H9 (cell line): ENCODE measurements at regions not wholly inside any gene's neighbourhood (a gene's known extent, or its start where the extent isn't known, plus 50 kb on each side); places are given as distances from the start of the nearest gene placed in this dataset.

Source experiments
- DNase-seq: peaks from one replicate; pipeline ENCODE4 v3.0.0-alpha.2; 2017
- H2AFZ ChIP-seq: one replicate; pipeline ENCODE4 v1.6.1; 2013; ENCODE audit warnings: mild to moderate bottlenecking, low read length, control low read depth, moderate library complexity
- H2AK5ac ChIP-seq: 2 replicates; pipeline ENCODE4 v1.6.1; 2013; ENCODE audit warnings: low read length, control low read depth, mixed read lengths; ENCODE audit not compliant: insufficient read length
- H2BK120ac ChIP-seq: one replicate; pipeline ENCODE4 v1.6.1; 2013; ENCODE audit warnings: low read depth, mild to moderate bottlenecking, low read length, control low read depth, inconsistent platforms; ENCODE audit not compliant: poor library complexity, severe bottlenecking
- H2BK12ac ChIP-seq: 2 replicates; pipeline ENCODE4 v1.6.1; 2013; ENCODE audit warnings: low read length, control low read depth, mixed read lengths, low read depth; ENCODE audit not compliant: insufficient read length
- H2BK15ac ChIP-seq: 2 replicates; pipeline ENCODE4 v1.6.1; 2013; ENCODE audit warnings: low read depth, low read length, control low read depth
- H2BK20ac ChIP-seq: one replicate; pipeline ENCODE4 v1.6.1; 2013; ENCODE audit warnings: low read depth, mild to moderate bottlenecking, low read length, control low read depth, inconsistent platforms; ENCODE audit not compliant: poor library complexity, severe bottlenecking
- H2BK5ac ChIP-seq: 2 replicates; pipeline ENCODE4 v1.6.1; 2013; ENCODE audit warnings: low read length, control low read depth, mixed read lengths; ENCODE audit not compliant: insufficient read length
- H3K14ac ChIP-seq: 2 replicates; pipeline ENCODE4 v1.6.1; 2013; ENCODE audit warnings: low read length, control low read depth; ENCODE audit not compliant: insufficient read depth
- H3K18ac ChIP-seq: 2 replicates; pipeline ENCODE4 v1.6.1; 2013; ENCODE audit warnings: low read depth, mild to moderate bottlenecking, mixed read lengths, low read length, control low read depth; ENCODE audit not compliant: insufficient read length
- H3K23ac ChIP-seq: 2 replicates; pipeline ENCODE4 v1.6.1; 2013; ENCODE audit warnings: low read length, control low read depth, mixed read lengths, low read depth; ENCODE audit not compliant: insufficient read length
- H3K23me2 ChIP-seq: 2 replicates; pipeline ENCODE4 v1.6.1; 2013; ENCODE audit warnings: low read depth, mild to moderate bottlenecking, mixed read lengths, low read length, control low read depth; ENCODE audit not compliant: insufficient read length, poor library complexity, severe bottlenecking
- H3K27ac ChIP-seq: 2 replicates; pipeline ENCODE4 v1.5.1; 2013; ENCODE audit warnings: low read length, control low read depth, mixed read lengths, low read depth; ENCODE audit not compliant: insufficient read length
- H3K27me3 ChIP-seq: 2 replicates; pipeline ENCODE4 v1.6.1; 2013; ENCODE audit warnings: low read length, control low read depth, inconsistent platforms; ENCODE audit not compliant: insufficient read depth
- H3K4ac ChIP-seq: 2 replicates; pipeline ENCODE4 v1.6.1; 2013; ENCODE audit warnings: low read depth, mild to moderate bottlenecking, control low read depth, inconsistent platforms, low read length, moderate library complexity
- H3K4me1 ChIP-seq: 2 replicates; pipeline ENCODE4 v1.6.1; 2013; ENCODE audit warnings: low read length, control low read depth, inconsistent platforms; ENCODE audit not compliant: insufficient read depth
- H3K4me2 ChIP-seq: 2 replicates; pipeline ENCODE4 v1.6.1; 2013; ENCODE audit warnings: low read length, control low read depth, mixed read lengths; ENCODE audit not compliant: insufficient read length, insufficient read depth
- H3K56ac ChIP-seq: 2 replicates; pipeline ENCODE4 v1.6.1; 2013; ENCODE audit warnings: low read depth, mild to moderate bottlenecking, mixed read lengths, low read length, control low read depth; ENCODE audit not compliant: insufficient read length
- H3K79me1 ChIP-seq: 2 replicates; pipeline ENCODE4 v1.6.1; 2013; ENCODE audit warnings: low read depth, mild to moderate bottlenecking, moderate library complexity, low read length, control low read depth, inconsistent platforms; ENCODE audit not compliant: insufficient read depth, poor library complexity, severe bottlenecking
- H3K79me2 ChIP-seq: 2 replicates; pipeline ENCODE4 v1.6.1; 2013; ENCODE audit warnings: low read length, control low read depth, inconsistent platforms; ENCODE audit not compliant: insufficient read depth
- H3K9ac ChIP-seq: 2 replicates; pipeline ENCODE4 v1.6.1; 2013; ENCODE audit warnings: low read length, control low read depth, mixed read lengths; ENCODE audit not compliant: insufficient read length; ENCODE audit errors: extremely low read depth
- H3K9me3 ChIP-seq: one replicate; pipeline ENCODE4 v1.6.1; 2013; ENCODE audit warnings: low read depth, low read length, inconsistent platforms; ENCODE audit not compliant: control insufficient read depth
- H3T11ph ChIP-seq: one replicate; pipeline ENCODE4 v1.6.1; 2013; ENCODE audit warnings: mild to moderate bottlenecking, low read length, control low read depth, inconsistent platforms
- H4K20me1 ChIP-seq: one replicate; pipeline ENCODE4 v1.6.1; 2013; ENCODE audit not compliant: control insufficient read depth, insufficient read length, insufficient read depth
- H4K5ac ChIP-seq: 2 replicates; pipeline ENCODE4 v1.6.1; 2013; ENCODE audit warnings: low read depth, mild to moderate bottlenecking, mixed read lengths, low read length, control low read depth; ENCODE audit not compliant: insufficient read length
- H4K8ac ChIP-seq: replicated peaks from 2 replicates; pipeline ENCODE4 v1.6.1; 2013; ENCODE audit warnings: low read length, control low read depth, mixed read lengths, low read depth; ENCODE audit not compliant: insufficient read length
- H4K91ac ChIP-seq: 2 replicates; pipeline ENCODE4 v1.6.1; 2013; ENCODE audit warnings: low read depth, mild to moderate bottlenecking, moderate library complexity, mixed read lengths, low read length, control low read depth; ENCODE audit not compliant: insufficient read length
- H3K27ac Mint-ChIP-seq, 3 experiments: 2 replicates in 2 of 3; 3 replicates in 1 of 3; pipeline ENCODE4 v1.8.0; 2020 to 2021; ENCODE audit warnings: mixed read lengths in 3 of 3, mild to moderate bottlenecking in 1 of 3, moderate library complexity in 1 of 3
- H3K27me3 Mint-ChIP-seq: 2 replicates; pipeline ENCODE4 v1.8.0; 2021; ENCODE audit warnings: low read depth, mild to moderate bottlenecking, moderate library complexity, mixed read lengths
- H3K36me3 Mint-ChIP-seq, 3 experiments: 2 replicates in 2 of 3; 3 replicates in 1 of 3; pipeline ENCODE4 v1.8.0; 2020 to 2021; ENCODE audit warnings: low read depth in 3 of 3, mixed read lengths in 3 of 3; ENCODE audit not compliant: insufficient read depth in 1 of 3
- H3K4me1 Mint-ChIP-seq, 2 experiments: 2 replicates each; pipeline ENCODE4 v1.8.0; 2020; ENCODE audit warnings: mixed read lengths in 2 of 2
- H3K4me3 Mint-ChIP-seq, 2 experiments: 2 replicates in 1 of 2; 3 replicates in 1 of 2; pipeline ENCODE4 v1.8.0; 2020 to 2021; ENCODE audit warnings: mild to moderate bottlenecking in 2 of 2, mixed read lengths in 2 of 2, moderate library complexity in 1 of 2
- H3K9me3 Mint-ChIP-seq, 2 experiments: 2 replicates in 1 of 2; 3 replicates in 1 of 2; pipeline ENCODE4 v1.8.0; 2020; ENCODE audit warnings: mild to moderate bottlenecking in 2 of 2, mixed read lengths in 2 of 2, moderate library complexity in 1 of 2
- WGBS: extraction: QIAGEN DNeasy Blood & Tissue Kit; methylation state at CpG from one replicate; pipeline ENCODE4 v1.1.7; 2013; ENCODE audit warnings: missing lambda C conversion rate, low lambda C conversion rate, mixed read lengths; ENCODE audit not compliant: insufficient read length; ENCODE audit errors: extremely low coverage; 5-methylcytosine and 5-hydroxymethylcytosine counted together
- TF ChIP-seq, protein P1 (sequence below): fragments of 200-600 bp; sonication (generic); conservative IDR thresholded peaks from 3 replicates; pipeline ENCODE4 v1.8.0; 2021; ENCODE audit warnings: antibody characterized with exemption, mild to moderate bottlenecking

DNA sequence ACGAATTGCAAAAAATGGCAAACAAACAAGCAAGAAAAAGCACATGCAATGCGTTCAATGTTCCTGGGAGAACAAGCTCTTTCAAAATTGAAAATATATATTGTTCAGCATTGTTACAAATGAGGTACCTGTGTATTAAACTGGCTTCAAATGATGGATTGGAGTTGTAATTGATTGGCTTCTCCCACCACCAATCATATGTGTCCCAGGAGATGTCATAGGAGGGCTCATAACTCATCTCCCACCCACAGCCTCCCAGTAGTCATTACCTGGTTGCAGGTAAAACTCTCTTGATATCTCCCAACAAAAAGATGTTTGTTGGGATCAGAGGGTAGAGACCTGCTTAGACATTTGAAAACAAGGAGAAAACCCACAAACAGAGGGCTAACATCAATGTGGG, 302.9 kb downstream of the BAMBI start:
- H3K27ac ChIP-seq, result no peak overlapping the region
- no peak overlapping the region for H3K4me3 Mint-ChIP-seq
- no peaks in the 10 kb centered on the region for H3K23me2 ChIP-seq
- WGBS, result no CpG with 5 or more reads among the region's 2 CpGs
- H2AK5ac ChIP-seq, result no peak overlapping the region
- H3K4me1 ChIP-seq, result peaks cover 4% of the 10 kb centered on the region; the same call in 1 of the 2 replicates
- no peak overlapping the region for H2BK5ac ChIP-seq
- H3K27me3 Mint-ChIP-seq, result peaks cover 2% of the 10 kb centered on the region; the same call in 1 of the 2 replicates
- no peak overlapping the region for H4K91ac ChIP-seq
- no peak overlapping the region for H2AFZ ChIP-seq
- no peak overlapping the region for H2BK120ac ChIP-seq
- no peak for DNase-seq
- no peak overlapping the region for H3K18ac ChIP-seq
- H3K9me3 Mint-ChIP-seq, result peaks cover 4 to 5% of the 10 kb centered on the region in 2 experiments
- no peaks in the 10 kb centered on the region; the same call in 1 of the 2 replicates for H3K27me3 ChIP-seq
- H3K79me1 ChIP-seq, result no peaks in the 10 kb centered on the region
- no peak overlapping the region for H3K27ac Mint-ChIP-seq
- no peaks in the 10 kb centered on the region for H3K9me3 ChIP-seq
- no peak overlapping the region for H2BK15ac ChIP-seq
- H3K9ac ChIP-seq, result no peak overlapping the region
- H2BK12ac ChIP-seq, result no peak overlapping the region
- no peak overlapping the region for H3K4ac ChIP-seq
- no peak overlapping the region for H3K14ac ChIP-seq
- no peak overlapping the region for H3K56ac ChIP-seq
- H4K20me1 ChIP-seq, result no peaks in the 10 kb centered on the region
- no peak overlapping the region for H4K5ac ChIP-seq
- TF ChIP-seq, protein P1, sequence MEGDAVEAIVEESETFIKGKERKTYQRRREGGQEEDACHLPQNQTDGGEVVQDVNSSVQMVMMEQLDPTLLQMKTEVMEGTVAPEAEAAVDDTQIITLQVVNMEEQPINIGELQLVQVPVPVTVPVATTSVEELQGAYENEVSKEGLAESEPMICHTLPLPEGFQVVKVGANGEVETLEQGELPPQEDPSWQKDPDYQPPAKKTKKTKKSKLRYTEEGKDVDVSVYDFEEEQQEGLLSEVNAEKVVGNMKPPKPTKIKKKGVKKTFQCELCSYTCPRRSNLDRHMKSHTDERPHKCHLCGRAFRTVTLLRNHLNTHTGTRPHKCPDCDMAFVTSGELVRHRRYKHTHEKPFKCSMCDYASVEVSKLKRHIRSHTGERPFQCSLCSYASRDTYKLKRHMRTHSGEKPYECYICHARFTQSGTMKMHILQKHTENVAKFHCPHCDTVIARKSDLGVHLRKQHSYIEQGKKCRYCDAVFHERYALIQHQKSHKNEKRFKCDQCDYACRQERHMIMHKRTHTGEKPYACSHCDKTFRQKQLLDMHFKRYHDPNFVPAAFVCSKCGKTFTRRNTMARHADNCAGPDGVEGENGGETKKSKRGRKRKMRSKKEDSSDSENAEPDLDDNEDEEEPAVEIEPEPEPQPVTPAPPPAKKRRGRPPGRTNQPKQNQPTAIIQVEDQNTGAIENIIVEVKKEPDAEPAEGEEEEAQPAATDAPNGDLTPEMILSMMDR, result no peak
- no peak overlapping the region for H3K4me2 ChIP-seq
- no peak overlapping the region for H3T11ph ChIP-seq
- no peak overlapping the region for H3K23ac ChIP-seq
- peaks cover 12 to 17% of the 10 kb centered on the region in 2 experiments for H3K4me1 Mint-ChIP-seq
- no peak overlapping the region for H2BK20ac ChIP-seq
- H3K79me2 ChIP-seq, result no peaks in the 10 kb centered on the region
- H3K36me3 Mint-ChIP-seq, result peaks cover 0 to 5% (median 2%) of the 10 kb centered on the region in 3 experiments; a peak in 1 of 7 replicates
- no peak overlapping the region for H4K8ac ChIP-seq
